SU-DHL-6 (cell line): ENCODE measurements at regions not wholly inside any gene's neighbourhood (a gene's known extent, or its start where the extent isn't known, plus 50 kb on each side); places are given as distances from the start of the nearest gene placed in this dataset.

Source experiments
- EZH2phosphoT487 ChIP-seq: fragments of 200-600 bp; sonication (generic), shearing (Covaris generic); conservative IDR thresholded peaks from 2 replicates; pipeline ENCODE4 v1.6.1; 2018; ENCODE audit warnings: mild to moderate bottlenecking, antibody characterized with exemption, low read length, moderate library complexity, mixed read lengths
- TF ChIP-seq, protein P1 (sequence below): fragments of 200-600 bp; sonication (generic); IDR thresholded peaks from one replicate; pipeline ENCODE4 v1.5.1; 2017; ENCODE audit warnings: antibody characterized with exemption, mild to moderate bottlenecking, low read length, moderate library complexity; ENCODE audit not compliant: insufficient read depth, poor library complexity, severe bottlenecking

GRCh38 chr2:120496235-120496634 is 150.3 kb downstream of the INHBB start:
- TF ChIP-seq, protein P1, sequence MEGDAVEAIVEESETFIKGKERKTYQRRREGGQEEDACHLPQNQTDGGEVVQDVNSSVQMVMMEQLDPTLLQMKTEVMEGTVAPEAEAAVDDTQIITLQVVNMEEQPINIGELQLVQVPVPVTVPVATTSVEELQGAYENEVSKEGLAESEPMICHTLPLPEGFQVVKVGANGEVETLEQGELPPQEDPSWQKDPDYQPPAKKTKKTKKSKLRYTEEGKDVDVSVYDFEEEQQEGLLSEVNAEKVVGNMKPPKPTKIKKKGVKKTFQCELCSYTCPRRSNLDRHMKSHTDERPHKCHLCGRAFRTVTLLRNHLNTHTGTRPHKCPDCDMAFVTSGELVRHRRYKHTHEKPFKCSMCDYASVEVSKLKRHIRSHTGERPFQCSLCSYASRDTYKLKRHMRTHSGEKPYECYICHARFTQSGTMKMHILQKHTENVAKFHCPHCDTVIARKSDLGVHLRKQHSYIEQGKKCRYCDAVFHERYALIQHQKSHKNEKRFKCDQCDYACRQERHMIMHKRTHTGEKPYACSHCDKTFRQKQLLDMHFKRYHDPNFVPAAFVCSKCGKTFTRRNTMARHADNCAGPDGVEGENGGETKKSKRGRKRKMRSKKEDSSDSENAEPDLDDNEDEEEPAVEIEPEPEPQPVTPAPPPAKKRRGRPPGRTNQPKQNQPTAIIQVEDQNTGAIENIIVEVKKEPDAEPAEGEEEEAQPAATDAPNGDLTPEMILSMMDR: no peak
- TF ChIP-seq EZH2phosphoT487: no peak
